ENCODE measurements at regions not wholly inside any gene's neighbourhood (a gene's known extent, or its start where the extent isn't known, plus 50 kb on each side); places are given as distances from the start of the nearest gene placed in this dataset.

DNA sequence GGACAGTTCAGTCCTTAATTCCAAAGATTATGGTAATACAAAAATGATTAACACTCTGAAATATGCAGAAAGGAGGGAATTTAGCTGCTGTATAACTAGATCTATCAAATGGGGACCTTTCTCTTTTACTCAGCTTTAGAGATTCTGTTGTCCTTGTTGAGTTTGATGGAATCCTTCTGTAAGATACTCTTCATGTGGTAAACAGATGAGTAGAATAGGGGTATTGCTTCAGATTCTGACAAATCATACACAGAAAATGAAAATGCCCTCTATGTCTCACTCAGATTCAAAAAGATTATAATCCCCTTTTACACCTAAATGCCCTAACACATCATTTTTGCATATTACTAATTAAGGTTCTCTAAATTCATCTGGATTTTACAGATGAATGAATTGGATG lies 50.7 kb downstream of the ARHGAP35 start:
- no peak overlapping the region for H3K27ac ChIP-seq (ENCODE audit: low read depth, low read length)
- H3K36me3 ChIP-seq (ENCODE audit: insufficient read depth, low read length) = no peaks in the 10 kb centered on the region
- peaks cover 35% of the 10 kb centered on the region for H3K4me1 ChIP-seq (ENCODE audit: insufficient read depth, low read length)

DNA sequence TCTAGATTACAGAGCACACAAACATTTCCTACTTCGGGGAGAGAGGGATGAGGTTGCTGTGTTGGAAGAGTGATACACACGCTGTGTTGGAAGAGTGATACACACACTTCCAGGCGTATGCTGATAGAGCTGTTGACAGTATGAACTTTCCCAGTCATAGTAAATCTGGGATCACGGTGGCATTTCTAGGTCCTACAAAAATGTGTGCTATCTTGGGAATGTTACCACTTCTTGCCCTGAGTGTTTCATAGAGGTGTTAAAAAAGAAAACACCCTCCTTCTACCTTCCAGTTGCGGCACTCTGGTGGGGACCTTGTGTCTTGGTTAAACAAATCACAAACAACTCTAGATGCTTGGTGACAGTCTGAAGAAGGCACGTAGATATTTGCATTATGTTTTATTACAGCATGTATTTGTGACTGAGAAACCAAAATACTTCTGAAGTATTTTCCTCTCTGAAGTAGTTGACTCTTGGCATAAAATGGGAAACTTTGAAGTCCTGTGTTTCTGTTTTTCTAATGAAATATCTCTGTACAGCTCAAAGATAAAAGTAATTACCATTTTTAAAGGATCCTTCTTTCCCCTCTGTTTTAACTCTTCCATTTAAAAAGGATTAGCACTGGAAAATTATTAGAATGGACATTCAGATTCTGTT lies 52.5 kb downstream of the ARHGAP35 start:
- Histone ChIP-seq H3K9ac (ENCODE audit: low read length) (no peak overlapping the region), H3K4me1 (ENCODE audit: insufficient read depth, low read length) (peaks cover 41% of the 10 kb centered on the region), H3K27ac (ENCODE audit: low read depth, low read length) (peak overlapping the region; percentile 58), H3K4me3 (ENCODE audit: low read depth in 1 of 2, low read length in 2 of 2) (no peak overlapping the region), H3K9me3 (ENCODE audit: low read length) (no peaks in the 10 kb centered on the region), H3K36me3 (ENCODE audit: insufficient read depth, low read length) (no peaks in the 10 kb centered on the region), H3K27me3 (ENCODE audit: control insufficient read depth in 1 of 2, insufficient read depth in 2 of 2, low read length in 2 of 2) (no peaks in the 10 kb centered on the region)

More for the DNA sequence above, 50.7 kb downstream of the ARHGAP35 start:
- H3K27me3 ChIP-seq (ENCODE audit: control insufficient read depth in 1 of 2, insufficient read depth in 2 of 2, low read length in 2 of 2) = no peaks in the 10 kb centered on the region
- H3K9me3 ChIP-seq (ENCODE audit: low read length) = no peaks in the 10 kb centered on the region
- H3K9ac ChIP-seq (ENCODE audit: low read length) = no peak overlapping the region
- no peak overlapping the region for H3K4me3 ChIP-seq (ENCODE audit: low read depth in 1 of 2, low read length in 2 of 2)

- Histone ChIP-seq H3K9ac (ENCODE audit: low read length) (no peak overlapping the region), H3K27me3 (ENCODE audit: control insufficient read depth in 1 of 2, insufficient read depth in 2 of 2, low read length in 2 of 2) (no peaks in the 10 kb centered on the region), H3K9me3 (ENCODE audit: low read length) (no peaks in the 10 kb centered on the region), H3K4me1 (ENCODE audit: insufficient read depth, low read length) (peaks cover 41% of the 10 kb centered on the region), H3K4me3 (ENCODE audit: low read depth in 1 of 2, low read length in 2 of 2) (no peak overlapping the region), H3K36me3 (ENCODE audit: insufficient read depth, low read length) (peaks cover 6% of the 10 kb centered on the region), H3K27ac (ENCODE audit: low read depth, low read length) (peak overlapping the region; percentile 58)
Observed at GRCh38 chr19:46913852-46914430, 53.1 kb downstream of the ARHGAP35 start.

DNA sequence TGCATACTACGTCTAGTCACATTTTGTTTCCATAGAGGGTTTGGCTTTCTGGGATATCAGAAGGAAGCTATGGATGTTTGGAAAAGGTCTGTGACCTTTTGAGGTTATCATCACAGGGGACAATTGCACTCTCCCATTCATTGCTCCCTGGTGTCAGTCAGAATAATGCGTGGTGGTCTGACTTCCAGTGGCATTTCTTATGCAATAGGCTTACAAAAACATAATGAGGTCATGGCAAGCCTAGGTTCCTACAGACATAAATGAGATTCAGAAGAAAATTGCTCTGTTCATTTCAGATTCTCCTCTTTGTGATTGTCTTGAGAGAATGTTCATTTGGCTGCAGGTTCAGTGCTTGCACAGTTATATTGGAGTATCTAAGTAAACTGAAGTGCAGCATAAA lies 54.6 kb downstream of the ARHGAP35 start:
- no peak overlapping the region for H3K4me3 ChIP-seq (ENCODE audit: low read depth in 1 of 2, low read length in 2 of 2)
- H3K4me1 ChIP-seq (ENCODE audit: insufficient read depth, low read length) = peaks cover 41% of the 10 kb centered on the region
- H3K27ac ChIP-seq (ENCODE audit: low read depth, low read length) = peak overlapping the region; percentile 25

DNA sequence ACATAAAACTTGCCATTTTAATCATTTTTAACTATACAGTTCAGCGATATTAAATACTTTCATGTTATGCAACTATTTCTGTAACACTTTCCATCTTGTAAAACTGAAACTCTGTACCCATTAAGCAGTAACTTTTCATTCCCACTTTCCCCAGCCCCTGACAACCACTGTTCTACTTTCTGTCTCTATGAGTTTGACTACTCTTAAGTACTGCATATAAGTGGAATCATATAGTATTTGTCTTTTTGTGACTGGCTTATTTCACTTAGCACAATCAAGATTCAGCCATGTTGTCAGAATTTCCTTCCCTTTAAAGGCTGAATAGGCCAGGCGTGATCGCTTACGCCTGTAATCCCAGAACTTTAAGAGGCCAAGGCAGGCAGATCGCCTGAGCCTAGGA lies 56.2 kb downstream of the ARHGAP35 start:
- Histone ChIP-seq H3K27ac (ENCODE audit: low read depth, low read length) (no peak overlapping the region), H3K9ac (ENCODE audit: low read length) (no peak overlapping the region), H3K27me3 (ENCODE audit: control insufficient read depth in 1 of 2, insufficient read depth in 2 of 2, low read length in 2 of 2) (no peaks in the 10 kb centered on the region), H3K4me3 (ENCODE audit: low read depth in 1 of 2, low read length in 2 of 2) (no peak overlapping the region), H3K9me3 (ENCODE audit: low read length) (no peaks in the 10 kb centered on the region), H3K4me1 (ENCODE audit: insufficient read depth, low read length) (peaks cover 41% of the 10 kb centered on the region), H3K36me3 (ENCODE audit: insufficient read depth, low read length) (peaks cover 35% of the 10 kb centered on the region)

More for the DNA sequence above, 54.6 kb downstream of the ARHGAP35 start:
- Histone ChIP-seq H3K9ac (ENCODE audit: low read length) (no peak overlapping the region), H3K9me3 (ENCODE audit: low read length) (no peaks in the 10 kb centered on the region), H3K36me3 (ENCODE audit: insufficient read depth, low read length) (peaks cover 20% of the 10 kb centered on the region), H3K27me3 (ENCODE audit: control insufficient read depth in 1 of 2, insufficient read depth in 2 of 2, low read length in 2 of 2) (no peaks in the 10 kb centered on the region)

- Histone ChIP-seq H3K9me3 (ENCODE audit: low read length) (no peaks in the 10 kb centered on the region), H3K9ac (ENCODE audit: low read length) (no peak overlapping the region), H3K36me3 (ENCODE audit: insufficient read depth, low read length) (peaks cover 43% of the 10 kb centered on the region), H3K27me3 (ENCODE audit: control insufficient read depth in 1 of 2, insufficient read depth in 2 of 2, low read length in 2 of 2) (no peaks in the 10 kb centered on the region), H3K4me1 (ENCODE audit: insufficient read depth, low read length) (peaks cover 30% of the 10 kb centered on the region), H3K4me3 (ENCODE audit: low read depth in 1 of 2, low read length in 2 of 2) (no peak overlapping the region), H3K27ac (ENCODE audit: low read depth, low read length) (no peak overlapping the region)
Observed at GRCh38 chr19:46919324-46919723, 58.5 kb downstream of the ARHGAP35 start.

- peaks cover 43% of the 10 kb centered on the region for H3K36me3 ChIP-seq (ENCODE audit: insufficient read depth, low read length)
- H3K4me3 ChIP-seq (ENCODE audit: low read depth in 1 of 2, low read length in 2 of 2) = no peak overlapping the region
- H3K9me3 ChIP-seq (ENCODE audit: low read length) = no peaks in the 10 kb centered on the region
- no peak overlapping the region for H3K27ac ChIP-seq (ENCODE audit: low read depth, low read length)
- peaks cover 30% of the 10 kb centered on the region for H3K4me1 ChIP-seq (ENCODE audit: insufficient read depth, low read length)
- no peak overlapping the region for H3K9ac ChIP-seq (ENCODE audit: low read length)
- H3K27me3 ChIP-seq (ENCODE audit: control insufficient read depth in 1 of 2, insufficient read depth in 2 of 2, low read length in 2 of 2) = no peaks in the 10 kb centered on the region
Observed at GRCh38 chr19:46920362-46920761, 59.6 kb downstream of the ARHGAP35 start.

GRCh38 chr19:46921071-46921470 lies 60.3 kb downstream of the ARHGAP35 start:
- Histone ChIP-seq H3K4me3 (ENCODE audit: low read depth in 1 of 2, low read length in 2 of 2) (no peak overlapping the region), H3K27me3 (ENCODE audit: control insufficient read depth in 1 of 2, insufficient read depth in 2 of 2, low read length in 2 of 2) (no peaks in the 10 kb centered on the region), H3K36me3 (ENCODE audit: insufficient read depth, low read length) (peaks cover 43% of the 10 kb centered on the region), H3K9me3 (ENCODE audit: low read length) (no peaks in the 10 kb centered on the region), H3K4me1 (ENCODE audit: insufficient read depth, low read length) (peaks cover 32% of the 10 kb centered on the region), H3K9ac (ENCODE audit: low read length) (no peak overlapping the region), H3K27ac (ENCODE audit: low read depth, low read length) (no peak overlapping the region)

DNA sequence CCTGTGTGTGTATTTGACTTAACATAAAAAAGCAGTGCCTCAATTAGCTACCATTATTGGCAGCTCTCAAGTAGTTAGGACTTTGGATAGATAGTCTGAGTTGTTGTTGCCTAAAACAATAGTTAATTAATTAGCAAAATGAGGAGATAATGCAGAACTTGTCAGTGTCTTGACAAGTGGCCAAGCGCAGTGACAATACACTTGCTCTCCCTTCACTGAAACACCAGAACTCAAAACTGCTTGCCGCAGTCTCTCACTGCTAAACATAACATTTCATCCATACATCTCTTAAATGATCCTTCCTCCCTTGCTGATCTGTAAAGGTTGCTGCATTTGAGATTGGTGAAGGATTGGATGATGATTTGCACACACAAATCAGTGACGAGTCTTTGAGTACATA lies 61.7 kb downstream of the ARHGAP35 start:
- Histone ChIP-seq H3K9me3 (ENCODE audit: low read length) (no peaks in the 10 kb centered on the region), H3K36me3 (ENCODE audit: insufficient read depth, low read length) (peaks cover 43% of the 10 kb centered on the region), H3K27ac (ENCODE audit: low read depth, low read length) (no peak overlapping the region), H3K27me3 (ENCODE audit: control insufficient read depth in 1 of 2, insufficient read depth in 2 of 2, low read length in 2 of 2) (no peaks in the 10 kb centered on the region), H3K4me3 (ENCODE audit: low read depth in 1 of 2, low read length in 2 of 2) (no peak overlapping the region), H3K4me1 (ENCODE audit: insufficient read depth, low read length) (peaks cover 32% of the 10 kb centered on the region), H3K9ac (ENCODE audit: low read length) (no peak overlapping the region)

- Histone ChIP-seq H3K9ac (ENCODE audit: low read length) (no peak overlapping the region), H3K27me3 (ENCODE audit: control insufficient read depth in 1 of 2, insufficient read depth in 2 of 2, low read length in 2 of 2) (no peaks in the 10 kb centered on the region), H3K36me3 (ENCODE audit: insufficient read depth, low read length) (peaks cover 26% of the 10 kb centered on the region), H3K4me1 (ENCODE audit: insufficient read depth, low read length) (peaks cover 41% of the 10 kb centered on the region), H3K4me3 (ENCODE audit: low read depth in 1 of 2, low read length in 2 of 2) (no peak overlapping the region), H3K27ac (ENCODE audit: low read depth, low read length) (no peak overlapping the region), H3K9me3 (ENCODE audit: low read length) (no peaks in the 10 kb centered on the region)
Observed at GRCh38 chr19:46924874-46925547, 64.2 kb downstream of the ARHGAP35 start.

DNA sequence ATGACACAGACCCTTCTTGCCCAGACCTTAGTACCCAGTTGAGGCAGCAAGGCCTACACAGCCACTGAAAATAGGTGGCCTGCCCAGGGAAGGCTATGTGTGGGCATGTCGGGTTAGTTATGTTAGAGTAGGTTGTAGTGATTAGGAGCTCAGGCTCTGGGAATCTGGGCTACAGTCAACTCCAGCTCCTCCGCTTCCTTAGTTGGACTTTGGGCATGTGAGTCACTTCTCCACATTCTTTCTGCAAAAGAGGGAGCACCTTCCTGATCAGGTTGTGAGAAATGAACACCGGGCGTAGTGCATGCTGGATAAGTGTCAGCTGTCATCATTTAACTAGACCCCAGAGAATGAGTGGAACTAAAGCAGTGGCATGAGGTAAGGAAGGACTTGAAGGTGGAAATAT lies 64.8 kb downstream of the ARHGAP35 start:
- Histone ChIP-seq H3K27me3 (ENCODE audit: control insufficient read depth in 1 of 2, insufficient read depth in 2 of 2, low read length in 2 of 2) (no peaks in the 10 kb centered on the region), H3K4me1 (ENCODE audit: insufficient read depth, low read length) (peaks cover 41% of the 10 kb centered on the region), H3K4me3 (ENCODE audit: low read depth in 1 of 2, low read length in 2 of 2) (no peak overlapping the region), H3K27ac (ENCODE audit: low read depth, low read length) (no peak overlapping the region), H3K36me3 (ENCODE audit: insufficient read depth, low read length) (peaks cover 21% of the 10 kb centered on the region), H3K9me3 (ENCODE audit: low read length) (no peaks in the 10 kb centered on the region), H3K9ac (ENCODE audit: low read length) (no peak overlapping the region)
